HepG2 (cell line): ENCODE measurements at regions not wholly inside any gene's neighbourhood (a gene's known extent, or its start where the extent isn't known, plus 50 kb on each side); places are given as distances from the start of the nearest gene placed in this dataset.

Experiments
- REST ChIP-seq, 2 experiments: IDR thresholded peaks; 2 replicates each; pipeline ENCODE4 v1.6.1; 2011 to 2012; ENCODE audit warnings: low read length in 2 of 2, borderline replicate concordance in 1 of 2, low read depth in 1 of 2, mild to moderate bottlenecking in 1 of 2, moderate library complexity in 1 of 2
- SMARCC2 ChIP-seq: fragments of 450-650 bp; IDR thresholded peaks from 2 replicates; pipeline ENCODE4 v1.6.1; 2017; ENCODE audit warnings: antibody characterized with exemption, mild to moderate bottlenecking
- ZBTB49 ChIP-seq: sonication (generic); formaldehyde crosslinking; IDR thresholded peaks from 2 replicates; pipeline ENCODE4 v1.4.0; 2020; ENCODE audit warnings: missing genetic modification reagents, borderline replicate concordance
- TF ChIP-seq, protein P1 (sequence below): sonication (generic); formaldehyde crosslinking; IDR thresholded peaks from one replicate; pipeline ENCODE4 v1.5.1; 2020; ENCODE audit warnings: mild to moderate bottlenecking, missing genetic modification reagents; ENCODE audit errors: not compliant biosample characterization
- TF ChIP-seq, protein P2 (sequence below): IDR thresholded peaks from 2 replicates; pipeline ENCODE4 v1.6.1; 2016; ENCODE audit warnings: low read depth

DNA sequence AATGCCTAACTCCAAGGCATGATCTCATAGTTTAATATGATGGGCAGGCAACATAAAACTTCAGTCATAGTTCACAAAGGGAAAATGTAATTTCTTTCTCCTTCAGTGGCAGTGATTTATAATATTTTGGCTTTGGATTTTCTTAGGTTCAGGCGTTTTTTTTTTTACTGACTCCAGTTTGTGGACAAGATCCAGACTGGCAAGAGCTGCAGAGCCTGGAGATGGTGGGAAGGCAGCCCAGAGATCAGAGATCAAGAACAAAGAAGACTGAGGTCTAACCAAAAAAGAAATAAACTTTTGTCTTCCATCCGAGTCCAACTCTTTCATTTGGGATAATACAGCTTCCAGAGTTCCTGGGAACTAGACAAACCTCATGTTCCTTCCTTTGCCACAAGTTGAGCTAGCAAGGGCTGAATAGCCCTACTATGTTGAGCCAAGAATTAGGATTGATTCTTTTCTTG, 215.3 kb upstream of the SETBP1 start (continued):
- TF ChIP-seq, protein P1, sequence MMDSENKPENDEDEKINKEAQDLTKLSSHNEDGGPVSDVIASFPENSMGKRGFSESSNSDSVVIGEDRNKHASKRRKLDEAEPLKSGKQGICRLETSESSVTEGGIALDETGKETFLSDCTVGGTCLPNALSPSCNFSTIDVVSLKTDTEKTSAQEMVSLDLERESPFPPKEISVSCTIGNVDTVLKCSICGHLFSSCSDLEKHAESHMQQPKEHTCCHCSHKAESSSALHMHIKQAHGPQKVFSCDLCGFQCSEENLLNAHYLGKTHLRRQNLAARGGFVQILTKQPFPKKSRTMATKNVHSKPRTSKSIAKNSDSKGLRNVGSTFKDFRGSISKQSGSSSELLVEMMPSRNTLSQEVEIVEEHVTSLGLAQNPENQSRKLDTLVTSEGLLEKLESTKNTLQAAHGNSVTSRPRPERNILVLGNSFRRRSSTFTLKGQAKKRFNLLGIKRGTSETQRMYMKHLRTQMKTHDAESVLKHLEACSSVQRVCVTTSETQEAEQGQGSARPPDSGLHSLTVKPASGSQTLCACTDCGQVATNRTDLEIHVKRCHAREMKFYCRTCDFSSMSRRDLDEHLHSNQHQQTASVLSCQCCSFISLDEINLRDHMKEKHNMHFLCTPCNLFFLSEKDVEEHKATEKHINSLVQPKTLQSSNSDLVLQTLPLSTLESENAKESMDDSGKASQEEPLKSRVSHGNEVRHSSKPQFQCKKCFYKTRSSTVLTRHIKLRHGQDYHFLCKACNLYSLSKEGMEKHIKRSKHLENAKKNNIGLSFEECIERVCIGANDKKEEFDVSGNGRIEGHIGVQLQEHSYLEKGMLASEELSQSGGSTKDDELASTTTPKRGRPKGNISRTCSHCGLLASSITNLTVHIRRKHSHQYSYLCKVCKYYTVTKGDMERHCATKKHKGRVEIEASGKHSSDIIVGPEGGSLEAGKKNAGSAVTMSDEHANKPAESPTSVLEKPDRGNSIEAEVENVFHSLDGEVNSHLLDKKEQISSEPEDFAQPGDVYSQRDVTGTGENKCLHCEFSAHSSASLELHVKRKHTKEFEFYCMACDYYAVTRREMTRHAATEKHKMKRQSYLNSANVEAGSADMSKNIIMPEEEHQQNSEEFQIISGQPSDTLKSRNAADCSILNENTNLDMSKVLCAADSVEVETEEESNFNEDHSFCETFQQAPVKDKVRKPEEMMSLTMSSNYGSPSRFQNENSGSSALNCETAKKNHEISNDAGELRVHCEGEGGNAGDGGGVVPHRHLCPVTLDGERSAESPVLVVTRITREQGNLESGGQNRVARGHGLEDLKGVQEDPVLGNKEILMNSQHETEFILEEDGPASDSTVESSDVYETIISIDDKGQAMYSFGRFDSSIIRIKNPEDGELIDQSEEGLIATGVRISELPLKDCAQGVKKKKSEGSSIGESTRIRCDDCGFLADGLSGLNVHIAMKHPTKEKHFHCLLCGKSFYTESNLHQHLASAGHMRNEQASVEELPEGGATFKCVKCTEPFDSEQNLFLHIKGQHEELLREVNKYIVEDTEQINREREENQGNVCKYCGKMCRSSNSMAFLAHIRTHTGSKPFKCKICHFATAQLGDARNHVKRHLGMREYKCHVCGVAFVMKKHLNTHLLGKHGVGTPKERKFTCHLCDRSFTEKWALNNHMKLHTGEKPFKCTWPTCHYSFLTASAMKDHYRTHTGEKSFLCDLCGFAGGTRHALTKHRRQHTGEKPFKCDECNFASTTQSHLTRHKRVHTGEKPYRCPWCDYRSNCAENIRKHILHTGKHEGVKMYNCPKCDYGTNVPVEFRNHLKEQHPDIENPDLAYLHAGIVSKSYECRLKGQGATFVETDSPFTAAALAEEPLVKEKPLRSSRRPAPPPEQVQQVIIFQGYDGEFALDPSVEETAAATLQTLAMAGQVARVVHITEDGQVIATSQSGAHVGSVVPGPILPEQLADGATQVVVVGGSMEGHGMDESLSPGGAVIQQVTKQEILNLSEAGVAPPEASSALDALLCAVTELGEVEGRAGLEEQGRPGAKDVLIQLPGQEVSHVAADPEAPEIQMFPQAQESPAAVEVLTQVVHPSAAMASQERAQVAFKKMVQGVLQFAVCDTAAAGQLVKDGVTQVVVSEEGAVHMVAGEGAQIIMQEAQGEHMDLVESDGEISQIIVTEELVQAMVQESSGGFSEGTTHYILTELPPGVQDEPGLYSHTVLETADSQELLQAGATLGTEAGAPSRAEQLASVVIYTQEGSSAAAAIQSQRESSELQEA = no peak
- TF ChIP-seq REST (IDR thresholded peaks at IDR 0.05; ENCODE audit: borderline replicate concordance in 1 of 2, low read depth in 1 of 2, low read length in 2 of 2) (no peak), ZBTB49 (CRISPR knock-in tag) (no peak), SMARCC2 (no peak)
- TF ChIP-seq, protein P2, sequence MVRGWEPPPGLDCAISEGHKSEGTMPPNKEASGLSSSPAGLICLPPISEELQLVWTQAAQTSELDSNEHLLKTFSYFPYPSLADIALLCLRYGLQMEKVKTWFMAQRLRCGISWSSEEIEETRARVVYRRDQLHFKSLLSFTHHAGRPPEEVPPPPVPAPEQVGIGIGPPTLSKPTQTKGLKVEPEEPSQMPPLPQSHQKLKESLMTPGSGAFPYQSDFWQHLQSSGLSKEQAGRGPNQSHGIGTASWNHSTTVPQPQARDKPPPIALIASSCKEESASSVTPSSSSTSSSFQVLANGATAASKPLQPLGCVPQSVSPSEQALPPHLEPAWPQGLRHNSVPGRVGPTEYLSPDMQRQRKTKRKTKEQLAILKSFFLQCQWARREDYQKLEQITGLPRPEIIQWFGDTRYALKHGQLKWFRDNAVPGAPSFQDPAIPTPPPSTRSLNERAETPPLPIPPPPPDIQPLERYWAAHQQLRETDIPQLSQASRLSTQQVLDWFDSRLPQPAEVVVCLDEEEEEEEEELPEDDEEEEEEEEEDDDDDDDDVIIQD = no peak
